Fibroblast of the aortic adventitia (primary cell): ENCODE measurements at regions not wholly inside any gene's neighbourhood (a gene's known extent, or its start where the extent isn't known, plus 50 kb on each side); places are given as distances from the start of the nearest gene placed in this dataset.

Source experiments
- DNase-seq: peaks from one replicate; pipeline ENCODE4 v3.0.0-alpha.2; 2010; ENCODE audit warnings: low read depth
- H3K4me3 ChIP-seq: 2 replicates; pipeline ENCODE4 v1.5.1; 2011; ENCODE audit warnings: low read depth, mild to moderate bottlenecking, control low read depth, low read length, moderate library complexity
- TF ChIP-seq, protein P1 (sequence below): IDR thresholded peaks from 2 replicates; pipeline ENCODE4 v1.5.1; 2011; ENCODE audit warnings: mild to moderate bottlenecking, low read length, control low read depth, inconsistent platforms; ENCODE audit not compliant: insufficient read depth

- TF ChIP-seq, protein P1, sequence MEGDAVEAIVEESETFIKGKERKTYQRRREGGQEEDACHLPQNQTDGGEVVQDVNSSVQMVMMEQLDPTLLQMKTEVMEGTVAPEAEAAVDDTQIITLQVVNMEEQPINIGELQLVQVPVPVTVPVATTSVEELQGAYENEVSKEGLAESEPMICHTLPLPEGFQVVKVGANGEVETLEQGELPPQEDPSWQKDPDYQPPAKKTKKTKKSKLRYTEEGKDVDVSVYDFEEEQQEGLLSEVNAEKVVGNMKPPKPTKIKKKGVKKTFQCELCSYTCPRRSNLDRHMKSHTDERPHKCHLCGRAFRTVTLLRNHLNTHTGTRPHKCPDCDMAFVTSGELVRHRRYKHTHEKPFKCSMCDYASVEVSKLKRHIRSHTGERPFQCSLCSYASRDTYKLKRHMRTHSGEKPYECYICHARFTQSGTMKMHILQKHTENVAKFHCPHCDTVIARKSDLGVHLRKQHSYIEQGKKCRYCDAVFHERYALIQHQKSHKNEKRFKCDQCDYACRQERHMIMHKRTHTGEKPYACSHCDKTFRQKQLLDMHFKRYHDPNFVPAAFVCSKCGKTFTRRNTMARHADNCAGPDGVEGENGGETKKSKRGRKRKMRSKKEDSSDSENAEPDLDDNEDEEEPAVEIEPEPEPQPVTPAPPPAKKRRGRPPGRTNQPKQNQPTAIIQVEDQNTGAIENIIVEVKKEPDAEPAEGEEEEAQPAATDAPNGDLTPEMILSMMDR: no peak
- no peak overlapping the region for H3K4me3 ChIP-seq
- no peak for DNase-seq
These were observed 218.9 kb downstream of the PRDM2 start for GRCh38 chr1:13918862-13919261.

DNA sequence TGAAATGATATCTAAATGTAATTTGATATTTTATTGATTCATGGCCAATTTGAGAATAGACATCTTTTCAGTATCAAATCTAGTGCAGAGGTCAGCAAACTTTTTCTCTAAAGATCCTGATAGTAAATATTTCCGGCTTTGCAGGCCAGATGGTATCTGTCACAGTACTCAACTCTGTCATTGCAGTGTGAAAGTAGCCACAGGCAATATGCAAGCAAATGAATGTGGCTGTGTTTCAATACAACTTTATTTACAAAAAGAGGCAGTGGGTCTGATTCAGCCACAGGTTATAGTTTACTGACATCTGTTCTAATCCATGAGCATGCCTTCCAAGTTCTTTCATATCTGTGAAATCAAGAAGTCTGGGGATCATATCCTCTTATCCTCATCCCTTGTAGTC lies 221.2 kb downstream of the PRDM2 start:
- DNase-seq: no peak
- TF ChIP-seq, protein P1: no peak
- no peak overlapping the region for H3K4me3 ChIP-seq

- TF ChIP-seq, protein P1: no peak
- no peak for DNase-seq
- H3K4me3 ChIP-seq: no peak overlapping the region
These were observed 222.6 kb downstream of the PRDM2 start for GRCh38 chr1:13922466-13923110.

- DNase-seq: no peak
- H3K4me3 ChIP-seq: no peak overlapping the region
- TF ChIP-seq, protein P1: no peak
These were observed 226.6 kb downstream of the PRDM2 start for GRCh38 chr1:13926556-13926955.

- TF ChIP-seq, protein P1: no peak
- H3K4me3 ChIP-seq: no peak overlapping the region
- DNase-seq: no peak
These were observed 227.7 kb downstream of the PRDM2 start for GRCh38 chr1:13927736-13928135.

- DNase-seq: no peak
- TF ChIP-seq, protein P1: no peak
- no peak overlapping the region for H3K4me3 ChIP-seq
These were observed 229.3 kb downstream of the PRDM2 start for GRCh38 chr1:13929313-13929712.

- no peak for DNase-seq
- TF ChIP-seq, protein P1: no peak
- no peak overlapping the region for H3K4me3 ChIP-seq
These were observed 230.2 kb downstream of the PRDM2 start for GRCh38 chr1:13930151-13930550.
